ENCODE measurements at regions not wholly inside any gene's neighbourhood (a gene's known extent, or its start where the extent isn't known, plus 50 kb on each side); places are given as distances from the start of the nearest gene placed in this dataset.

GRCh38 chr2:7846607-7847006, 835.2 kb upstream of the ID2 start:
- no peaks in the 10 kb centered on the region for H3K4me1 ChIP-seq (ENCODE audit: control insufficient read depth in 1 of 2, low read depth in 2 of 2)
- DNase-seq (ENCODE audit: low spot score) (no peak), ATAC-seq (ENCODE audit: insufficient number of reproducible peaks, low FRiP score, low read depth) (no peak)
- TF ChIP-seq CTCF (IDR thresholded peaks at IDR 0.05): no peak
- no peaks in the 10 kb centered on the region for H3K27me3 ChIP-seq (replicated peaks; ENCODE audit: insufficient read depth)
- H3K27ac ChIP-seq: no peak overlapping the region
- no peak overlapping the region for H3K4me3 ChIP-seq
- no peaks in the 10 kb centered on the region for H3K9me3 ChIP-seq
- no peaks in the 10 kb centered on the region for H3K36me3 ChIP-seq

GRCh38 chr2:7847321-7847720, 834.5 kb upstream of the ID2 start:
- DNase-seq (ENCODE audit: low spot score): no peak
- H3K4me1 ChIP-seq (ENCODE audit: control insufficient read depth in 1 of 2, low read depth in 2 of 2): no peaks in the 10 kb centered on the region
- no peak overlapping the region for H3K27ac ChIP-seq
- H3K9me3 ChIP-seq: no peaks in the 10 kb centered on the region
- TF ChIP-seq CTCF (IDR thresholded peaks at IDR 0.05): no peak
- H3K4me3 ChIP-seq: no peak overlapping the region
- no peak for ATAC-seq (ENCODE audit: insufficient number of reproducible peaks, low FRiP score, low read depth)
- no peaks in the 10 kb centered on the region for H3K36me3 ChIP-seq
- H3K27me3 ChIP-seq (replicated peaks; ENCODE audit: insufficient read depth): no peaks in the 10 kb centered on the region

- H3K36me3 ChIP-seq: no peaks in the 10 kb centered on the region
- H3K27ac ChIP-seq: no peak overlapping the region
- H3K4me3 ChIP-seq: no peak overlapping the region
- no peaks in the 10 kb centered on the region for H3K9me3 ChIP-seq
- TF ChIP-seq CTCF (IDR thresholded peaks at IDR 0.05): no peak
- DNase-seq (ENCODE audit: low spot score): no peak
- H3K4me1 ChIP-seq (ENCODE audit: control insufficient read depth in 1 of 2, low read depth in 2 of 2): no peaks in the 10 kb centered on the region
- H3K27me3 ChIP-seq (replicated peaks; ENCODE audit: insufficient read depth): no peaks in the 10 kb centered on the region
- ATAC-seq (ENCODE audit: insufficient number of reproducible peaks, low FRiP score, low read depth): no peak
Measured at GRCh38 chr2:7849027-7849426, 832.8 kb upstream of the ID2 start.

- Histone ChIP-seq H3K27ac (no peak overlapping the region), H3K27me3 (replicated peaks; ENCODE audit: insufficient read depth) (no peaks in the 10 kb centered on the region), H3K4me1 (ENCODE audit: control insufficient read depth in 1 of 2, low read depth in 2 of 2) (no peaks in the 10 kb centered on the region), H3K4me3 (no peak overlapping the region), H3K36me3 (no peaks in the 10 kb centered on the region), H3K9me3 (no peaks in the 10 kb centered on the region)
- TF ChIP-seq CTCF (IDR thresholded peaks at IDR 0.05): no peak
- no peak for DNase-seq (ENCODE audit: low spot score)
- no peak for ATAC-seq (ENCODE audit: insufficient number of reproducible peaks, low FRiP score, low read depth)
Measured at GRCh38 chr2:7849531-7849930, 832.3 kb upstream of the ID2 start.

GRCh38 chr2:7852546-7852945, 829.3 kb upstream of the ID2 start:
- DNase-seq (ENCODE audit: low spot score) (no peak), ATAC-seq (ENCODE audit: insufficient number of reproducible peaks, low FRiP score, low read depth) (no peak)
- Histone ChIP-seq H3K36me3 (no peaks in the 10 kb centered on the region), H3K27me3 (replicated peaks; ENCODE audit: insufficient read depth) (no peaks in the 10 kb centered on the region), H3K27ac (no peak overlapping the region), H3K9me3 (no peaks in the 10 kb centered on the region), H3K4me1 (ENCODE audit: control insufficient read depth in 1 of 2, low read depth in 2 of 2) (no peaks in the 10 kb centered on the region), H3K4me3 (no peak overlapping the region)
- TF ChIP-seq CTCF (IDR thresholded peaks at IDR 0.05): no peak

Data from thoracic aorta (tissue), 2 donors.